H1 (cell line): ENCODE measurements at regions not wholly inside any gene's neighbourhood (a gene's known extent, or its start where the extent isn't known, plus 50 kb on each side); places are given as distances from the start of the nearest gene placed in this dataset.

Experiments used
- CTCF ChIA-PET: fragments of 300-600 bp; sonication (Branson Sonifier 250); formaldehyde crosslinking; loops from one replicate; lab custom pipeline; 2021; ENCODE audit not compliant: partially characterized antibody; lab: Charles Lee
- POLR2A ChIA-PET: fragments of 300-600 bp; sonication (Branson Sonifier 250); formaldehyde crosslinking; loops from one replicate; lab custom pipeline; 2021; ENCODE audit warnings: inconsistent platforms; ENCODE audit not compliant: partially characterized antibody; lab: Charles Lee
- DNase-seq, 2 experiments: peaks; one replicate each; pipeline versions ENCODE4 v3.0.0 to v3.0.0-alpha.2; 2010 to 2022; ENCODE audit warnings: low spot score in 2 of 2, low read depth in 1 of 2, mixed read lengths in 1 of 2
- FAIRE-seq: peaks from 2 replicates; lab custom pipeline; 2011; peaks lifted over from hg19 to GRCh38; lab: Jason Lieb, UNC
- H2AFZ ChIP-seq: 2 replicates; pipeline ENCODE4 v1.8.1; 2012; ENCODE audit warnings: low read length, inconsistent platforms
- H2AK5ac ChIP-seq: 2 replicates; pipeline ENCODE4 v1.6.1; 2013; ENCODE audit warnings: low read depth, low read length
- H2BK120ac ChIP-seq: replicated peaks from 2 replicates; pipeline ENCODE3; 2013; ENCODE audit warnings: low read depth, low read length, inconsistent platforms
- H2BK12ac ChIP-seq: 2 replicates; pipeline ENCODE4 v1.6.1; 2013; ENCODE audit warnings: low read depth, low read length
- H2BK15ac ChIP-seq: 2 replicates; pipeline ENCODE4 v1.6.1; 2013; ENCODE audit warnings: low read length
- H2BK20ac ChIP-seq: 2 replicates; pipeline ENCODE4 v1.6.1; 2013; ENCODE audit warnings: low read length
- H2BK5ac ChIP-seq: 2 replicates; pipeline ENCODE4 v1.6.1; 2013; ENCODE audit warnings: low read depth, low read length
- H3K14ac ChIP-seq: 2 replicates; pipeline ENCODE4 v1.6.1; 2013; ENCODE audit warnings: inconsistent platforms; ENCODE audit not compliant: insufficient read length
- H3K18ac ChIP-seq: 2 replicates; pipeline ENCODE4 v1.6.1; 2013; ENCODE audit warnings: low read length; ENCODE audit errors: extremely low read depth
- H3K23ac ChIP-seq: 2 replicates; pipeline ENCODE4 v1.6.1; 2013; ENCODE audit warnings: inconsistent platforms; ENCODE audit not compliant: insufficient read length
- H3K23me2 ChIP-seq: 2 replicates; pipeline ENCODE4 v1.6.1; 2013; ENCODE audit warnings: low read depth, low read length
- H3K27ac ChIP-seq: 2 replicates; pipeline ENCODE4 v1.6.1; 2011; ENCODE audit warnings: low read depth, low read length, inconsistent platforms
- H3K27me3 ChIP-seq, 4 experiments: replicated peaks in 1 of 4; 1 replicate in 1 of 4; 2 replicates in 3 of 4; pipeline versions ENCODE4 v1.6.1 to v1.8.1; 2011 to 2013; ENCODE audit warnings: low read length in 3 of 4, mild to moderate bottlenecking in 3 of 4, inconsistent platforms in 2 of 4, mixed read lengths in 2 of 4, moderate library complexity in 1 of 4; ENCODE audit not compliant: control insufficient read depth in 3 of 4, insufficient read depth in 3 of 4; ENCODE audit errors: extremely low read depth in 1 of 4
- H3K36me3 ChIP-seq, 4 experiments: 2 replicates each; pipeline versions ENCODE4 v1.6.1 to v1.8.1; 2011 to 2013; ENCODE audit warnings: mild to moderate bottlenecking in 4 of 4, low read length in 3 of 4, moderate library complexity in 2 of 4, control low read depth in 1 of 4, inconsistent platforms in 1 of 4; ENCODE audit not compliant: insufficient read depth in 4 of 4, control insufficient read depth in 2 of 4
- H3K4ac ChIP-seq: replicated peaks from 2 replicates; pipeline ENCODE3; 2013; ENCODE audit warnings: low read length, low read depth, mixed read lengths, inconsistent platforms; ENCODE audit not compliant: insufficient read length
- H3K4me1 ChIP-seq, 4 experiments: replicated peaks in 1 of 4; 1 replicate in 1 of 4; 2 replicates in 3 of 4; pipeline versions ENCODE4 v1.6.1 to v1.8.1; 2011 to 2013; ENCODE audit warnings: low read length in 3 of 4, inconsistent platforms in 2 of 4, mixed read lengths in 1 of 4; ENCODE audit not compliant: insufficient read depth in 4 of 4, control insufficient read depth in 3 of 4
- H3K4me2 ChIP-seq, 2 experiments: 2 replicates each; pipeline versions ENCODE4 v1.6.1 to v1.8.1; 2011 to 2013; ENCODE audit warnings: low read depth in 2 of 2, low read length in 2 of 2, control low read depth in 1 of 2, inconsistent platforms in 1 of 2, mild to moderate bottlenecking in 1 of 2; ENCODE audit not compliant: insufficient read depth in 1 of 2
- H3K4me3 ChIP-seq, 4 experiments: fragments of 200-600, 300-600 bp in 1 of 4; sonication (generic), shearing (Covaris generic), sonication (Bioruptor Twin) in 1 of 4; 2 replicates each; pipeline versions ENCODE4 v1.5.1 to v1.8.1; 2011 to 2016; ENCODE audit warnings: low read length in 4 of 4, low read depth in 3 of 4, control low read depth in 2 of 4, inconsistent platforms in 2 of 4, mild to moderate bottlenecking in 2 of 4, mixed read lengths in 1 of 4, moderate library complexity in 1 of 4; ENCODE audit not compliant: insufficient read depth in 2 of 4; ENCODE audit errors: extremely low read depth in 1 of 4
- H3K56ac ChIP-seq: replicated peaks from 2 replicates; pipeline ENCODE3; 2013; ENCODE audit warnings: low read depth, mild to moderate bottlenecking, mixed read lengths, low read length, inconsistent platforms; ENCODE audit not compliant: insufficient read length
- H3K79me1 ChIP-seq: 2 replicates; pipeline ENCODE4 v1.6.1; 2013; ENCODE audit warnings: low read depth, low read length, control low read depth
- H3K79me2 ChIP-seq, 2 experiments: 2 replicates each; pipeline versions ENCODE4 v1.6.1 to v1.8.1; 2012 to 2013; ENCODE audit warnings: low read length in 2 of 2, mild to moderate bottlenecking in 2 of 2, inconsistent platforms in 1 of 2; ENCODE audit not compliant: insufficient read depth in 2 of 2, control insufficient read depth in 1 of 2
- H3K9ac ChIP-seq, 4 experiments: replicated peaks in 1 of 4; 1 replicate in 1 of 4; 2 replicates in 3 of 4; pipeline versions ENCODE4 v1.6.1 to v1.8.1; 2011 to 2013; ENCODE audit warnings: low read depth in 3 of 4, low read length in 3 of 4, control low read depth in 2 of 4, mild to moderate bottlenecking in 2 of 4, moderate library complexity in 2 of 4, inconsistent platforms in 1 of 4; ENCODE audit errors: extremely low read depth in 1 of 4
- H3K9me3 ChIP-seq, 2 experiments: 2 replicates each; pipeline versions ENCODE4 v1.6.1 to v1.8.1; 2012 to 2013; ENCODE audit warnings: mild to moderate bottlenecking in 2 of 2, moderate library complexity in 2 of 2, control low read depth in 1 of 2, inconsistent platforms in 1 of 2, low read depth in 1 of 2, low read length in 1 of 2, mixed read lengths in 1 of 2; ENCODE audit not compliant: insufficient read depth in 2 of 2
- H4K20me1 ChIP-seq, 2 experiments: replicated peaks in 1 of 2; 2 replicates each; pipeline versions ENCODE3 to v1.8.1; 2011 to 2013; ENCODE audit warnings: inconsistent platforms in 2 of 2, low read length in 2 of 2, mild to moderate bottlenecking in 1 of 2; ENCODE audit not compliant: insufficient read depth in 2 of 2, control insufficient read depth in 1 of 2
- H4K5ac ChIP-seq: 2 replicates; pipeline ENCODE4 v1.6.1; 2013; ENCODE audit warnings: low read length, low read depth, mixed read lengths, inconsistent platforms; ENCODE audit not compliant: insufficient read length
- H4K8ac ChIP-seq: 2 replicates; pipeline ENCODE4 v1.8.0; 2013; ENCODE audit warnings: mild to moderate bottlenecking, moderate library complexity, low read length, inconsistent platforms; ENCODE audit not compliant: insufficient read depth; ENCODE audit errors: extremely low read depth
- H4K91ac ChIP-seq: replicated peaks from 2 replicates; pipeline ENCODE3; 2013; ENCODE audit warnings: low read length, mixed read lengths, inconsistent platforms; ENCODE audit not compliant: insufficient read length
- ASH2L ChIP-seq: fragments of 200-600, 300-600 bp; sonication (generic); IDR thresholded peaks from one replicate; pipeline ENCODE4 v1.7.1; 2017; ENCODE audit warnings: low read length
- BACH1 ChIP-seq: IDR thresholded peaks from 2 replicates; pipeline ENCODE4 v1.6.1; 2012; ENCODE audit warnings: low read length, improper control_type of control experiment
- CBX5 ChIP-seq: fragments of 300-800, 300-1000 bp; sonication (generic); IDR thresholded peaks from 2 replicates; pipeline ENCODE4 v1.7.1; 2016; ENCODE audit warnings: antibody characterized with exemption, low read length, low read depth
- CHD1 ChIP-seq: IDR thresholded peaks from 2 replicates; pipeline ENCODE4 v1.6.1; 2012; ENCODE audit warnings: low read depth, low read length, improper control_type of control experiment
- CREB1 ChIP-seq: IDR thresholded peaks from 2 replicates; pipeline ENCODE4 v1.6.1; 2012; ENCODE audit warnings: inconsistent platforms
- EGR1 ChIP-seq: IDR thresholded peaks from 2 replicates; pipeline ENCODE4 v1.6.1; 2011; ENCODE audit warnings: low read depth, low read length, borderline replicate concordance
- EZH2 ChIP-seq: fragments of 200-600 bp; sonication (generic); IDR thresholded peaks from 2 replicates; pipeline ENCODE4 v1.7.1; 2012; ENCODE audit warnings: low read depth, mild to moderate bottlenecking, moderate library complexity, low read length, inconsistent platforms; ENCODE audit not compliant: severe bottlenecking
- KDM1A ChIP-seq: fragments of 200-600, 300-600 bp; sonication (generic); IDR thresholded peaks from 2 replicates; pipeline ENCODE4 v1.7.1; 2016; ENCODE audit warnings: mild to moderate bottlenecking, low read length, borderline replicate concordance
- NANOG ChIP-seq: IDR thresholded peaks from 2 replicates; pipeline ENCODE4 v1.6.1; 2011; ENCODE audit warnings: low read length, low read depth, mild to moderate bottlenecking, inconsistent platforms; ENCODE audit not compliant: insufficient read depth, poor library complexity, severe bottlenecking
- RBBP5 ChIP-seq: IDR thresholded peaks from 2 replicates; pipeline ENCODE4 v1.7.1; 2012; ENCODE audit warnings: low read depth, mild to moderate bottlenecking, inconsistent platforms, low read length, moderate library complexity, borderline replicate concordance
- SIN3A ChIP-seq, 2 experiments: IDR thresholded peaks in 1 of 2; conservative IDR thresholded peaks in 1 of 2; 2 replicates each; pipeline ENCODE4 v1.6.1; 2011 to 2012; ENCODE audit warnings: low read length in 2 of 2, improper control_type of control experiment in 1 of 2, low read depth in 1 of 2, mild to moderate bottlenecking in 1 of 2
- SP1 ChIP-seq: IDR thresholded peaks from 2 replicates; pipeline ENCODE4 v1.6.1; 2011; ENCODE audit warnings: low read depth, low read length
- TBP ChIP-seq: IDR thresholded peaks from 2 replicates; pipeline ENCODE4 v1.6.1; 2011; ENCODE audit warnings: low read depth, low read length, improper control_type of control experiment
- WGBS, 2 experiments: shearing (Covaris generic) in 1 of 2; methylation state at CpG; one replicate each; pipeline versions ENCODE4 v1.1.6 to v1.1.7; 2013 to 2015; ENCODE audit warnings: low lambda C conversion rate in 2 of 2, mixed read lengths in 2 of 2, inconsistent platforms in 1 of 2, low coverage in 1 of 2, missing lambda C conversion rate in 1 of 2; ENCODE audit not compliant: insufficient replicate concordance in 2 of 2, insufficient coverage in 1 of 2, insufficient read length in 1 of 2; ENCODE audit errors: extremely low coverage in 1 of 2, missing lambda C conversion rate in 1 of 2; 5-methylcytosine and 5-hydroxymethylcytosine counted together
- TF ChIP-seq, protein P1 (sequence below): IDR thresholded peaks from 2 replicates; pipeline ENCODE4 v1.6.1; 2011; ENCODE audit warnings: low read length, improper control_type of control experiment

GRCh38 chr18:78115896-78116561, 863.6 kb upstream of the SALL3 start:
- CTCF ChIA-PET = no interaction called here
- Histone ChIP-seq H3K27me3 (no peaks in the 10 kb centered on the region), H3K27ac (no peak overlapping the region), H4K91ac (no peak overlapping the region), H3K14ac (no peak overlapping the region), H3K4ac (no peak overlapping the region), H4K8ac (no peak overlapping the region), H2BK15ac (no peak overlapping the region), H3K4me1 (no peaks in the 10 kb centered on the region), H3K56ac (no peak overlapping the region), H3K23ac (no peak overlapping the region), H2BK12ac (no peak overlapping the region), H3K36me3 (no peaks in the 10 kb centered on the region), H4K20me1 (no peaks in the 10 kb centered on the region), H2BK5ac (no peak overlapping the region), H2AFZ (no peak overlapping the region), H3K18ac (no peak overlapping the region), H2BK120ac (no peak overlapping the region), H3K4me3 (no peak overlapping the region), H3K79me2 (no peaks in the 10 kb centered on the region), H4K5ac (no peak overlapping the region), H3K79me1 (no peaks in the 10 kb centered on the region), H3K9ac (no peak overlapping the region), H2AK5ac (no peak overlapping the region), H2BK20ac (no peak overlapping the region), H3K23me2 (no peaks in the 10 kb centered on the region), H3K4me2 (no peak overlapping the region), H3K9me3 (no peaks in the 10 kb centered on the region)
- POLR2A ChIA-PET = no interaction called here
- DNase-seq (no peak), FAIRE-seq (no peak)
- WGBS, 2 experiments = 94% methylated on average over 1 of the region's 1 CpG; no CpG with 5 or more reads in 1 of the 2 experiments
- no peak for TF ChIP-seq CREB1
- TF ChIP-seq EZH2 = no peak
- no peak for TF ChIP-seq EGR1
- TF ChIP-seq TBP = no peak
- TF ChIP-seq, protein P1, sequence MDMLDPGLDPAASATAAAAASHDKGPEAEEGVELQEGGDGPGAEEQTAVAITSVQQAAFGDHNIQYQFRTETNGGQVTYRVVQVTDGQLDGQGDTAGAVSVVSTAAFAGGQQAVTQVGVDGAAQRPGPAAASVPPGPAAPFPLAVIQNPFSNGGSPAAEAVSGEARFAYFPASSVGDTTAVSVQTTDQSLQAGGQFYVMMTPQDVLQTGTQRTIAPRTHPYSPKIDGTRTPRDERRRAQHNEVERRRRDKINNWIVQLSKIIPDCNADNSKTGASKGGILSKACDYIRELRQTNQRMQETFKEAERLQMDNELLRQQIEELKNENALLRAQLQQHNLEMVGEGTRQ = no peak
- no peak for TF ChIP-seq NANOG
- no peak for TF ChIP-seq RBBP5
- TF ChIP-seq CHD1 = no peak
- no peak for TF ChIP-seq KDM1A
- TF ChIP-seq ASH2L = no peak
- TF ChIP-seq SP1 = no peak
- TF ChIP-seq SIN3A (conservative IDR thresholded peaks at IDR 0.05 in 1 of 2, IDR thresholded peaks at IDR 0.05 in 1 of 2; ENCODE audit: low read depth in 1 of 2, low read length in 2 of 2) = no peak
- TF ChIP-seq BACH1 = no peak
- TF ChIP-seq CBX5 = no peak
